Endothelial cell of umbilical vein (primary cell): ENCODE measurements at regions not wholly inside any gene's neighbourhood (a gene's known extent, or its start where the extent isn't known, plus 50 kb on each side); places are given as distances from the start of the nearest gene placed in this dataset.

Source experiments
- BruUV-seq: library from RNA; stranded (reverse); fragments of 400-500 nt; replicated peaks from 2 replicates; lab custom pipeline; 2021; lab: Mats Ljungman, UMichigan
- CTCF ChIA-PET: fragments of 300-600, 350-600 bp; sonication (Branson Sonifier 250); formaldehyde crosslinking; loops from one replicate; lab custom pipeline; 2021; ENCODE audit warnings: antibody characterized with exemption, inconsistent platforms; lab: Charles Lee
- POLR2A ChIA-PET: fragments of 300-600, 350-600 bp; sonication (Branson Sonifier 250); formaldehyde crosslinking; loops from one replicate; lab custom pipeline; 2021; ENCODE audit warnings: antibody characterized with exemption, inconsistent platforms; lab: Charles Lee
- DNase-seq: peaks from one replicate; pipeline ENCODE4 v3.0.0-alpha.2; 2011; ENCODE audit warnings: low read depth, low spot score
- FAIRE-seq: peaks from 2 replicates; lab custom pipeline; 2011; peaks lifted over from hg19 to GRCh38; lab: Jason Lieb, UNC
- H2AFZ ChIP-seq: 2 replicates; pipeline ENCODE4 v1.6.0; 2012; ENCODE audit warnings: low read depth, low read length, control low read depth, inconsistent platforms
- H3K27ac ChIP-seq: 2 replicates; pipeline ENCODE4 v1.5.1; 2011; ENCODE audit warnings: low read depth, mild to moderate bottlenecking, control low read depth, low read length, moderate library complexity; ENCODE audit not compliant: insufficient read depth
- H3K27me3 ChIP-seq, 2 experiments: 2 replicates each; pipeline versions ENCODE4 v1.6.0 to v1.6.1; 2011; ENCODE audit warnings: low read length in 2 of 2, mixed read lengths in 1 of 2; ENCODE audit not compliant: control insufficient read depth in 2 of 2, insufficient read depth in 2 of 2
- H3K36me3 ChIP-seq, 2 experiments: 2 replicates in 1 of 2; 3 replicates in 1 of 2; pipeline ENCODE4 v1.5.1; 2011; ENCODE audit warnings: low read length in 2 of 2, mild to moderate bottlenecking in 1 of 2, moderate library complexity in 1 of 2; ENCODE audit not compliant: control insufficient read depth in 2 of 2, insufficient read depth in 2 of 2; ENCODE audit errors: extremely low read depth in 1 of 2
- H3K4me1 ChIP-seq: 3 replicates; pipeline ENCODE4 v1.5.1; 2011; ENCODE audit warnings: mild to moderate bottlenecking, low read length; ENCODE audit not compliant: control insufficient read depth, insufficient read depth; ENCODE audit errors: extremely low read depth
- H3K4me2 ChIP-seq: 2 replicates; pipeline ENCODE4 v1.6.1; 2011; ENCODE audit warnings: low read length, control low read depth, mixed read lengths; ENCODE audit not compliant: insufficient read depth
- H3K4me3 ChIP-seq, 3 experiments: fragments of 200-600 bp in 1 of 3; sonication (generic), shearing (Covaris generic) in 1 of 3; replicated peaks in 1 of 3; 2 replicates each; pipeline ENCODE4 v1.5.1; 2011 to 2016; ENCODE audit warnings: control low read depth in 3 of 3, low read length in 3 of 3, mild to moderate bottlenecking in 2 of 3, inconsistent platforms in 1 of 3, low read depth in 1 of 3, moderate library complexity in 1 of 3; ENCODE audit not compliant: insufficient read depth in 1 of 3
- H3K79me2 ChIP-seq: 2 replicates; pipeline ENCODE4 v1.6.0; 2012; ENCODE audit warnings: low read length, inconsistent platforms; ENCODE audit not compliant: control insufficient read depth, insufficient read depth
- H3K9ac ChIP-seq: replicated peaks from 2 replicates; pipeline ENCODE3; 2011; ENCODE audit warnings: low read length, control low read depth; ENCODE audit not compliant: insufficient read depth; ENCODE audit errors: extremely low read depth
- H3K9me1 ChIP-seq: replicated peaks from 3 replicates; pipeline ENCODE4 v1.6.0; 2011; ENCODE audit warnings: mild to moderate bottlenecking, low read length; ENCODE audit not compliant: control insufficient read depth, insufficient read depth; ENCODE audit errors: extremely low read depth
- H3K9me3 ChIP-seq: replicated peaks from 2 replicates; pipeline ENCODE4 v1.5.1; 2012; ENCODE audit warnings: low read length, inconsistent platforms; ENCODE audit not compliant: control insufficient read depth, insufficient read depth
- H4K20me1 ChIP-seq: replicated peaks from 2 replicates; pipeline ENCODE3; 2011; ENCODE audit warnings: mild to moderate bottlenecking, low read length; ENCODE audit not compliant: control insufficient read depth, insufficient read depth; ENCODE audit errors: extremely low read depth
- FOS ChIP-seq: IDR thresholded peaks from 2 replicates; pipeline ENCODE4 v1.6.1; 2011; ENCODE audit warnings: mild to moderate bottlenecking, low read length, moderate library complexity, borderline replicate concordance; ENCODE audit not compliant: insufficient read depth
- GATA2 ChIP-seq: IDR thresholded peaks from 2 replicates; pipeline ENCODE4 v1.7.0; 2011; ENCODE audit warnings: low read depth, mild to moderate bottlenecking, moderate library complexity, mixed read lengths, low read length; ENCODE audit not compliant: insufficient read length, insufficient read depth
- JUN ChIP-seq: IDR thresholded peaks from 2 replicates; pipeline ENCODE4 v1.6.1; 2011; ENCODE audit warnings: borderline replicate concordance, low read depth; ENCODE audit not compliant: insufficient read length, insufficient read depth
- POLR2A ChIP-seq: IDR thresholded peaks from 2 replicates; pipeline ENCODE4 v1.6.1; 2012; ENCODE audit warnings: low read depth, mild to moderate bottlenecking, control low read depth, low read length
- dilution Hi-C: fragments of 300-500 bp; cut with MboI; formaldehyde crosslinking; loops from one replicate; pipeline ENCODE4 v1.15.0; 2019; ENCODE audit warnings: low sequenced_read_pairs; ENCODE audit not compliant: extremely low pct_ligation_motif_present
- intact Hi-C: fragments of 100-400 bp; cut with micrococcal nuclease; formaldehyde crosslinking; loops from one replicate; pipeline ENCODE4 v1.10.0; 2022
- TF ChIP-seq, protein P1 (sequence below): IDR thresholded peaks from 2 replicates; pipeline ENCODE4 v1.6.1; 2011; ENCODE audit not compliant: insufficient read depth, insufficient read length
- TF ChIP-seq, protein P2 (sequence below), 2 donors: IDR thresholded peaks; 1 replicate in 1 of 2; 2 replicates in 1 of 2; pipeline ENCODE4 v1.5.1; 2011; ENCODE audit warnings: low read length in 2 of 2, mild to moderate bottlenecking in 2 of 2, moderate library complexity in 2 of 2, control low read depth in 1 of 2, inconsistent platforms in 1 of 2, low read depth in 1 of 2; ENCODE audit not compliant: insufficient read depth in 1 of 2; ENCODE audit errors: extremely low read depth in 1 of 2

DNA sequence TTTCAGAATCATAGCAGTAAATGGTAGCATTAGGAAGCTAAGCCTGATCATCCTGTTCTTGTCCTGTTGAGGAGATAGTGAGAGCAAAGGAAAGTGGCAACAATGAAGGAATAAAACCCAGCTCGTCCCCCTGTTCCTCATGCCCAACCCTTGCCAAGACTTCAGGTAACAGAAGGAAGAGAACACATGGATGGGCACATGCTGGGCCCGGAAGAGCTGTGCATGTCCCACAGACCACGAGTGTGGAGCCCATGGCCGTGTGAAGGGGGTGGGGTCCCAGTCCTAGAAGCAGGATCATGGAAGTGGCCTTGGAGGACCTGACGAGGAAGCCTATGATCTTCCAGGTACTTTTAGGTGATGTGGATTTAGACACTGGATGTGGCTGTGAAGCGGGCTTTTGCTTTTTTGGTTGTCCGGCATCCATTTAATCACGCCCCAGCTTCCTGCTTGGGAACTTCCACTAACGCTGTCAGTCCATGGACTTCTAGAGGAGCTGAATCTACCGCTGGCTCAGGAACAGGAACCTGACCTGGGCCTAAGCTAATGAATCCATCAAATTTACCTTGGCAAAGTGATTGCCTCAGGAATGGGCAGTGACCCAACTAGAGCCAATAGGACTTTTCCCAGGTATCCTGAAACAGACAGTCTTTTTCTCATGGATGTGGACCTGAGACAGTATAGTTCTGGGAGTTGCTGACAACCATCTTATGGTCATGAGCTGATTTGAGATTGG lies 79.3 kb upstream of the ARMC2 start:
- H4K20me1 ChIP-seq, result no peaks in the 10 kb centered on the region
- intact Hi-C loops, result no loop called here
- FAIRE-seq (no peak), DNase-seq (no peak)
- H3K36me3 ChIP-seq, result no peaks in the 10 kb centered on the region
- no TSS peak for BruUV-seq
- no peak overlapping the region for H3K4me2 ChIP-seq
- H3K27ac ChIP-seq, result no peak overlapping the region
- no peak overlapping the region for H2AFZ ChIP-seq
- POLR2A ChIA-PET, result no interaction called here
- dilution Hi-C loops, result no loop called here
- no peaks in the 10 kb centered on the region for H3K27me3 ChIP-seq
- no peaks in the 10 kb centered on the region for H3K4me1 ChIP-seq
- no peak overlapping the region for H3K9ac ChIP-seq
- no peak for TF ChIP-seq GATA2
- TF ChIP-seq, protein P1, sequence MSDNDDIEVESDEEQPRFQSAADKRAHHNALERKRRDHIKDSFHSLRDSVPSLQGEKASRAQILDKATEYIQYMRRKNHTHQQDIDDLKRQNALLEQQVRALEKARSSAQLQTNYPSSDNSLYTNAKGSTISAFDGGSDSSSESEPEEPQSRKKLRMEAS, result no peak
- TF ChIP-seq FOS, result no peak
- TF ChIP-seq JUN, result no peak
- no peak for TF ChIP-seq POLR2A
- TF ChIP-seq, protein P2, sequence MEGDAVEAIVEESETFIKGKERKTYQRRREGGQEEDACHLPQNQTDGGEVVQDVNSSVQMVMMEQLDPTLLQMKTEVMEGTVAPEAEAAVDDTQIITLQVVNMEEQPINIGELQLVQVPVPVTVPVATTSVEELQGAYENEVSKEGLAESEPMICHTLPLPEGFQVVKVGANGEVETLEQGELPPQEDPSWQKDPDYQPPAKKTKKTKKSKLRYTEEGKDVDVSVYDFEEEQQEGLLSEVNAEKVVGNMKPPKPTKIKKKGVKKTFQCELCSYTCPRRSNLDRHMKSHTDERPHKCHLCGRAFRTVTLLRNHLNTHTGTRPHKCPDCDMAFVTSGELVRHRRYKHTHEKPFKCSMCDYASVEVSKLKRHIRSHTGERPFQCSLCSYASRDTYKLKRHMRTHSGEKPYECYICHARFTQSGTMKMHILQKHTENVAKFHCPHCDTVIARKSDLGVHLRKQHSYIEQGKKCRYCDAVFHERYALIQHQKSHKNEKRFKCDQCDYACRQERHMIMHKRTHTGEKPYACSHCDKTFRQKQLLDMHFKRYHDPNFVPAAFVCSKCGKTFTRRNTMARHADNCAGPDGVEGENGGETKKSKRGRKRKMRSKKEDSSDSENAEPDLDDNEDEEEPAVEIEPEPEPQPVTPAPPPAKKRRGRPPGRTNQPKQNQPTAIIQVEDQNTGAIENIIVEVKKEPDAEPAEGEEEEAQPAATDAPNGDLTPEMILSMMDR (IDR thresholded peaks at IDR 0.05; ENCODE audit: extremely low read depth in 1 of 2, insufficient read depth in 1 of 2, low read depth in 1 of 2, low read length in 2 of 2), result no peak
- H3K4me3 ChIP-seq, result no peak overlapping the region
- no peaks in the 10 kb centered on the region for H3K9me1 ChIP-seq
- H3K79me2 ChIP-seq, result no peaks in the 10 kb centered on the region
- CTCF ChIA-PET, result interaction anchor here (1.0 to 2.5 kb wide), 2 partner anchors 14 to 15 kb away, joined by 3 to 9 read pairs; no protein-coding TSS in a partner anchor
- no peaks in the 10 kb centered on the region for H3K9me3 ChIP-seq
